ENCODE measurements at regions not wholly inside any gene's neighbourhood (a gene's known extent, or its start where the extent isn't known, plus 50 kb on each side); places are given as distances from the start of the nearest gene placed in this dataset.

- DNase-seq (ENCODE audit: low read depth in 2 of 3, low spot score in 1 of 3): peak in 1 of 3 donors; percentile 14
Measured at GRCh38 chr4:38189445-38189844, 229.2 kb downstream of the PTTG2 start.

GRCh38 chr4:38190717-38191178 is 230.6 kb downstream of the PTTG2 start:
- DNase-seq (ENCODE audit: low read depth in 2 of 3, low spot score in 1 of 3): no peak

- DNase-seq (ENCODE audit: low read depth in 2 of 3, low spot score in 1 of 3): no peak
Measured at GRCh38 chr4:38192516-38192915, 232.3 kb downstream of the PTTG2 start.

GRCh38 chr4:38193236-38193863 is 233.2 kb downstream of the PTTG2 start:
- no peak for DNase-seq (ENCODE audit: low read depth in 2 of 3, low spot score in 1 of 3)

GRCh38 chr4:38194047-38194602 is 233.9 kb downstream of the PTTG2 start:
- no peak for DNase-seq (ENCODE audit: low read depth in 2 of 3, low spot score in 1 of 3)

- no peak for DNase-seq (ENCODE audit: low read depth in 2 of 3, low spot score in 1 of 3)
Measured at GRCh38 chr4:38195486-38195885, 235.3 kb downstream of the PTTG2 start.

- DNase-seq (ENCODE audit: low read depth in 2 of 3, low spot score in 1 of 3): no peak
Measured at GRCh38 chr4:38195911-38196310, 235.7 kb downstream of the PTTG2 start.

- DNase-seq (ENCODE audit: low read depth in 2 of 3, low spot score in 1 of 3): no peak
Measured at GRCh38 chr4:38202242-38202641, 242.0 kb downstream of the PTTG2 start.

- no peak for DNase-seq (ENCODE audit: low read depth in 2 of 3, low spot score in 1 of 3)
Measured at GRCh38 chr4:38203609-38204008, 243.4 kb downstream of the PTTG2 start.

GRCh38 chr4:38204339-38205035 is 244.3 kb downstream of the PTTG2 start:
- no peak for DNase-seq (ENCODE audit: low read depth in 2 of 3, low spot score in 1 of 3)

- no peak for DNase-seq (ENCODE audit: low read depth in 2 of 3, low spot score in 1 of 3)
Measured at GRCh38 chr4:38205261-38205660, 245.1 kb downstream of the PTTG2 start.

- no peak for DNase-seq (ENCODE audit: low read depth in 2 of 3, low spot score in 1 of 3)
Measured at GRCh38 chr4:38207110-38207457, 246.9 kb downstream of the PTTG2 start.

- no peak for DNase-seq (ENCODE audit: low read depth in 2 of 3, low spot score in 1 of 3)
Measured at GRCh38 chr4:38209654-38210053, 249.5 kb downstream of the PTTG2 start.

- DNase-seq (ENCODE audit: low read depth in 2 of 3, low spot score in 1 of 3): no peak
Measured at GRCh38 chr4:38210396-38211114, 250.4 kb downstream of the PTTG2 start.

- DNase-seq (ENCODE audit: low read depth in 2 of 3, low spot score in 1 of 3): no peak
Measured at GRCh38 chr4:38211885-38212284, 251.7 kb downstream of the PTTG2 start.

- DNase-seq (ENCODE audit: low read depth in 2 of 3, low spot score in 1 of 3): no peak
Measured at GRCh38 chr4:38213083-38213805, 253.0 kb downstream of the PTTG2 start.

- no peak for DNase-seq (ENCODE audit: low read depth in 2 of 3, low spot score in 1 of 3)
Measured at GRCh38 chr4:38222892-38223291, 262.7 kb downstream of the PTTG2 start.

GRCh38 chr4:38223306-38223705 is 263.1 kb downstream of the PTTG2 start:
- DNase-seq (ENCODE audit: low read depth in 2 of 3, low spot score in 1 of 3): no peak

- DNase-seq (ENCODE audit: low read depth in 2 of 3, low spot score in 1 of 3): no peak
Measured at GRCh38 chr4:38223782-38224236, 263.6 kb downstream of the PTTG2 start.

- no peak for DNase-seq (ENCODE audit: low read depth in 2 of 3, low spot score in 1 of 3)
Measured at GRCh38 chr4:38224850-38225249, 264.7 kb downstream of the PTTG2 start.

GRCh38 chr4:38226170-38226569 is 266.0 kb downstream of the PTTG2 start:
- DNase-seq (ENCODE audit: low read depth in 2 of 3, low spot score in 1 of 3): no peak

All from stimulated activated CD4-positive, alpha-beta T cell treated with anti-CD3 and anti-CD28 coated beads, Interleukin-12 subunit alpha, Interleukin-12 subunit beta, amount 100 ng/mL, for 48 hours (primary cell).